Lung (tissue), 11 donors: ENCODE measurements at regions not wholly inside any gene's neighbourhood (a gene's known extent, or its start where the extent isn't known, plus 50 kb on each side); places are given as distances from the start of the nearest gene placed in this dataset.

Source experiments
- ATAC-seq: fragments of 200-7000 bp; cut with Tn5 transposase; one replicate; pipeline ENCODE4 v1.9.1; 2020; ENCODE audit warnings: moderate number of reproducible peaks; ENCODE audit not compliant: insufficient read depth, low FRiP score
- DNase-seq, 3 donors: peaks; one replicate each; pipeline ENCODE4 v3.0.0-alpha.2; 2013 to 2017
- H3K27ac ChIP-seq, 2 donors: one replicate each; pipeline ENCODE4 v1.5.1; 2013; ENCODE audit warnings: mild to moderate bottlenecking in 2 of 2, moderate library complexity in 2 of 2, control low read depth in 1 of 2, inconsistent platforms in 1 of 2, low read depth in 1 of 2, low read length in 1 of 2
- H3K27me3 ChIP-seq, 3 donors: one replicate each; pipeline ENCODE4 v1.5.1; 2013; ENCODE audit warnings: low read length in 2 of 3; ENCODE audit not compliant: control insufficient read depth in 3 of 3, insufficient read depth in 3 of 3
- H3K36me3 ChIP-seq, 4 donors: one replicate each; pipeline ENCODE4 v1.5.1; 2013; ENCODE audit warnings: low read length in 4 of 4, mild to moderate bottlenecking in 1 of 4, moderate library complexity in 1 of 4; ENCODE audit not compliant: control insufficient read depth in 4 of 4, insufficient read depth in 4 of 4
- H3K4me1 ChIP-seq, 5 donors: one replicate each; pipeline ENCODE4 v1.5.1; 2013; ENCODE audit warnings: low read length in 5 of 5, mild to moderate bottlenecking in 2 of 5, moderate library complexity in 1 of 5; ENCODE audit not compliant: control insufficient read depth in 5 of 5, insufficient read depth in 5 of 5
- H3K4me3 ChIP-seq: one replicate; pipeline ENCODE4 v1.5.1; 2013; ENCODE audit warnings: mild to moderate bottlenecking, control low read depth, moderate library complexity
- H3K9ac ChIP-seq, 2 donors: one replicate each; pipeline ENCODE4 v1.5.1; 2013; ENCODE audit warnings: low read length in 2 of 2, control low read depth in 1 of 2; ENCODE audit not compliant: insufficient read depth in 1 of 2
- H3K9me3 ChIP-seq, 4 donors: one replicate each; pipeline ENCODE4 v1.5.1; 2013; ENCODE audit warnings: low read length in 3 of 4, mild to moderate bottlenecking in 1 of 4, moderate library complexity in 1 of 4; ENCODE audit not compliant: control insufficient read depth in 4 of 4, insufficient read depth in 3 of 4
- WGBS, 2 donors: extraction: QIAGEN DNeasy Blood & Tissue Kit; methylation state at CpG; one replicate each; pipeline ENCODE4 v1.1.7; 2013; 5-methylcytosine and 5-hydroxymethylcytosine counted together
- TF ChIP-seq, protein P1 (sequence below): IDR thresholded peaks from 2 replicates; pipeline ENCODE4 v1.5.1; 2012; ENCODE audit warnings: mild to moderate bottlenecking; ENCODE audit errors: control extremely low read depth, extremely low read depth
- donor health status: control.
- donor health status: control.
- donor health status: Bipolar disorder and iron deficiency.
- donor health status: healthy.
- donor health status: DM: yes; HTN: yes; CAD: no.

- ATAC-seq (no peak), DNase-seq (peak in 2 of 3 donors; percentile 48 to 52)
- TF ChIP-seq, protein P1, sequence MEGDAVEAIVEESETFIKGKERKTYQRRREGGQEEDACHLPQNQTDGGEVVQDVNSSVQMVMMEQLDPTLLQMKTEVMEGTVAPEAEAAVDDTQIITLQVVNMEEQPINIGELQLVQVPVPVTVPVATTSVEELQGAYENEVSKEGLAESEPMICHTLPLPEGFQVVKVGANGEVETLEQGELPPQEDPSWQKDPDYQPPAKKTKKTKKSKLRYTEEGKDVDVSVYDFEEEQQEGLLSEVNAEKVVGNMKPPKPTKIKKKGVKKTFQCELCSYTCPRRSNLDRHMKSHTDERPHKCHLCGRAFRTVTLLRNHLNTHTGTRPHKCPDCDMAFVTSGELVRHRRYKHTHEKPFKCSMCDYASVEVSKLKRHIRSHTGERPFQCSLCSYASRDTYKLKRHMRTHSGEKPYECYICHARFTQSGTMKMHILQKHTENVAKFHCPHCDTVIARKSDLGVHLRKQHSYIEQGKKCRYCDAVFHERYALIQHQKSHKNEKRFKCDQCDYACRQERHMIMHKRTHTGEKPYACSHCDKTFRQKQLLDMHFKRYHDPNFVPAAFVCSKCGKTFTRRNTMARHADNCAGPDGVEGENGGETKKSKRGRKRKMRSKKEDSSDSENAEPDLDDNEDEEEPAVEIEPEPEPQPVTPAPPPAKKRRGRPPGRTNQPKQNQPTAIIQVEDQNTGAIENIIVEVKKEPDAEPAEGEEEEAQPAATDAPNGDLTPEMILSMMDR, result no peak
- H3K9me3 ChIP-seq, result peaks cover 0 to 1% (median 0%) of the 10 kb centered on the region in 4 donors
- H3K9ac ChIP-seq, result peak overlapping the region in 1 of 2 donors; percentile 47
- H3K36me3 ChIP-seq, result no peaks in the 10 kb centered on the region
- H3K27me3 ChIP-seq, result no peaks in the 10 kb centered on the region
- H3K4me1 ChIP-seq, result peaks cover 0 to 44% (median 20%) of the 10 kb centered on the region in 5 donors
- WGBS, 2 donors, result 68% methylated on average over 2 of the region's 2 CpGs
- H3K4me3 ChIP-seq, result no peak overlapping the region
- H3K27ac ChIP-seq, result no peak overlapping the region
These were observed 115.7 kb downstream of the CMPK2 start for GRCh38 chr2:6749962-6750361.

- DNase-seq (peak; percentile 18 to 92 (median 91)), ATAC-seq (no peak)
These were observed 115.1 kb downstream of the CMPK2 start for GRCh38 chr2:6750411-6751158.

DNA sequence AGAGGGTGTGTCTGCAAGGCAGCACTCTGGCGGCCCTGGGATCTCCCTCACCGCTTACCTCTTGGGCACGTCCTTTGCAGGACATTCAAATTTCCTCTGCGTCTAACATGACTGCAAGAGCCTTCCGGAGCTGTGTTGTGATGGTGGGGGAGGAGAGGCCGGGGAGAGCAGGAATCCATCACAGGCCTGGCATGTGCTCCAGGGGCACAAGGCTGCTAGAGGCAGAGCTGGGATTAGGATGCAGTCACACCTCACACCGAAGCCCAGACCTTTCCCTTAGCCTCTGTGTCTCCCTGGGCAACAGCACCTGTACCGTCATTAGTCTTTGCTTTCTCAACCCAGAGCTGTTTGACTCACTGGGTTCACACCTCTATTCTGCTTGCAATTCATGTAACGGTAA is 111.3 kb downstream of the CMPK2 start:
- DNase-seq (peak in 1 of 3 donors; percentile 36), ATAC-seq (no peak)
- TF ChIP-seq, protein P1, result no peak
- Histone ChIP-seq H3K4me3 (no peak overlapping the region), H3K9ac (no peak overlapping the region), H3K27me3 (no peaks in the 10 kb centered on the region), H3K36me3 (no peaks in the 10 kb centered on the region), H3K9me3 (peaks cover 0 to 1% (median 0%) of the 10 kb centered on the region in 4 donors), H3K27ac (no peak overlapping the region), H3K4me1 (peaks cover 0 to 32% (median 14%) of the 10 kb centered on the region in 5 donors)
- whole genome bisulfite sequencing, 2 donors, result 58 to 64% methylated on average over 9 of the region's 9 CpGs

More at GRCh38 chr2:6750411-6751158, 115.1 kb downstream of the CMPK2 start:
- TF ChIP-seq, protein P1, result no peak
- 37 to 42% methylated on average over 8 of the region's 8 CpGs for WGBS, 2 donors
- H3K9ac ChIP-seq, result no peak overlapping the region
- H3K4me3 ChIP-seq, result no peak overlapping the region
- H3K36me3 ChIP-seq, result no peaks in the 10 kb centered on the region
- peaks cover 0 to 44% (median 20%) of the 10 kb centered on the region in 5 donors for H3K4me1 ChIP-seq
- H3K9me3 ChIP-seq, result peaks cover 0 to 1% (median 0%) of the 10 kb centered on the region in 4 donors
- H3K27ac ChIP-seq, result no peak overlapping the region
- H3K27me3 ChIP-seq, result no peaks in the 10 kb centered on the region
